Activated T-helper 17 cell treated with anti-CD3 and anti-CD28 coated beads, Interleukin-2, amount 50 U/mL, for 72 hours (primary cell): ENCODE measurements at regions not wholly inside any gene's neighbourhood (a gene's known extent, or its start where the extent isn't known, plus 50 kb on each side); places are given as distances from the start of the nearest gene placed in this dataset.

Experiments used
- ATAC-seq: fragments of 150-1000 bp; cut with Tn5 transposase; replicated peaks from 2 replicates; pipeline ENCODE4 v1.10.0; 2021; ENCODE audit warnings: mild to moderate bottlenecking, moderate library complexity
- H3K27ac Mint-ChIP-seq: one replicate; pipeline ENCODE4 v1.8.0; 2022; ENCODE audit warnings: mixed read lengths
- H3K27me3 Mint-ChIP-seq: one replicate; pipeline ENCODE4 v1.8.0; 2022; ENCODE audit warnings: mixed read lengths
- H3K36me3 Mint-ChIP-seq: one replicate; pipeline ENCODE4 v1.8.0; 2022; ENCODE audit warnings: low read depth, mild to moderate bottlenecking, mixed read lengths
- H3K4me1 Mint-ChIP-seq: one replicate; pipeline ENCODE4 v1.8.0; 2022; ENCODE audit warnings: mixed read lengths
- H3K4me3 Mint-ChIP-seq: one replicate; pipeline ENCODE4 v1.8.0; 2022; ENCODE audit warnings: mild to moderate bottlenecking, mixed read lengths
- H3K9me3 Mint-ChIP-seq: one replicate; pipeline ENCODE4 v1.8.0; 2022; ENCODE audit warnings: mixed read lengths

DNA sequence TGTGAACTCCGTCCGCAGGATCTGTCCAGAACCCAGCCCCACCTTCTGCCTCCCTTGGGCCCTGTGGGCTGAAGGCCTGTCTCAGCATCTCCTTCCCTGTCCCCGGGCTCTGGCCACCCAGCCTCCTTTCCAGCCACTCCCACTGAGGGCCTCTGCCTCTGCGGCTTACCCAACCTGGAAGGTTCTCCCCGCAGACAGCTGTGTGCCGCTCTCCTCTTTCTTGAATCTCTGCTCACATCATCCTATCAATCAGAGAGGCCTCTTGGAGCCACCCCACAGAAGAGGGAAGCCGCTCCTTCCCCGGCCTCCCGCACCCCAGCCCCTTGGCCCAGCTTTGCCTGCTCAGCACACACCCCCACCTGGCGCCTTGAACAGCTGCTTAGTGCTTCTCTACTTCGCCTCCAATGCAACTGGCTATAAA is 81.5 kb upstream of the UNC5A start:
- Mint-ChIP-seq H3K4me1 (no peaks in the 10 kb centered on the region), H3K36me3 (no peaks in the 10 kb centered on the region), H3K9me3 (no peaks in the 10 kb centered on the region), H3K4me3 (no peak overlapping the region), H3K27ac (no peak overlapping the region), H3K27me3 (peaks cover 35% of the 10 kb centered on the region)
- ATAC-seq: no peak

DNA sequence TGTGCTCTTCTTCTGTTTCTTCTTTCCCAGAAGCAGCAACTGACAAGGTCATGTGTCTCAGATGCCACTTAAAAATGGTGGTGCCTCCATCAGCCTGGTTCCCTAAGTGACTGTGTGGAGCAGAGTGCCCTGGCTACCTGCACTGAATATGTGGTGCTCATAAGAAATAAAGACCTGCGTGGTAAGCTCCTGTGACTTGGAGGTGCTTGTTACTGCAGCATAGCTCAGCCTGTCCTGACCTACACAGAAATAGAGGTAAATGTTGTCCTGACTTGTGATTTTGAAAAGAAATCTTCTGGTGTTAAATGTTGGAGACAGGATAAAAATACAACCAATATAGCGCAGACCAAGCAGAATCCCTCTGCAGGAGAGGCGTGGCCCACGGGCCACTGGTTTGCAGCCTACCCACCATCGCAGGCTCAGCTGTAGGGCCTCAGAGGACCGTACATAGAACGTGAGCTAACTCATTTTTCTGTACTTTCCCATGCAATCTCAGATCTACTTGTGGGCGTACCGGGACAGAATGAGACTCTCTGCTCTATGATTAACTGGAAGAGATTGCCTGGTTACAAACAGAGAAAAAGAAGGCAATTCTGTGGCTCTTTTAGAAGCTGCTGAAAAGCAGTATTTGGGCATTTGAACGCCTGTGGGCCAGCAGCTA is 79.4 kb upstream of the UNC5A start:
- no peaks in the 10 kb centered on the region for H3K4me1 Mint-ChIP-seq
- no peak overlapping the region for H3K4me3 Mint-ChIP-seq
- peak; percentile 81 for ATAC-seq
- peaks cover 39% of the 10 kb centered on the region for H3K27me3 Mint-ChIP-seq
- H3K27ac Mint-ChIP-seq: no peak overlapping the region
- no peaks in the 10 kb centered on the region for H3K36me3 Mint-ChIP-seq
- H3K9me3 Mint-ChIP-seq: no peaks in the 10 kb centered on the region

DNA sequence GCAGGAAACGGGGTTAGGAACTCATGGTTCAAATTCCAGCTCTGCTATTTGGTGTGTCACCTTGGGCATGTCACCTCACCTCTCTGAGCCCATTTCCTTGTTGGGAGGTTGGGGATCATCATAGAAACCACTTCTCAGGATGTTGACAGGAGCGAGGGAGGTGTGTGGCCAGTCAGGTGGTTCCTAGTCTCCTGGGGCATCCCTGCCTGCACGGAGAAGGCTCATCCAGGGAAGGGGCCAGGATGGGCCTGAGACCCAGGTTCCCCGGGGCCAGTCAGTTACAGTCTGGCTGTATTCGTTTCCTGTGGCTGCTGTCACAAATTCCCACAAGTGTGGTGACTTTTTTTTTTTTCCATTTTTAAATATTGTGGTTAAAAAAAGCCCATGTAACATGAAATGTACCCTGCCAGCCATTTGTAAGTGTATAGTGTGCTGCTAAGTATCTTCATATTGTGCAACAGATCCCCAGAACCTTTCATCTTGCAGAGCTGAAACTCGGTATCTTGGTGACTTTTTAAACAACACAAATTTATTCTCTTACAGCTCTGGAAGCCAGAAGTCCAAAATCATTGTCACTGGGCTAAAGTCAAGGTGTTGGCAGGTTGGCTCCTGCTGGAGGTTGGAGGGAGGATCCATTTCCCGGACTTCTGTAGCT is 78.7 kb upstream of the UNC5A start:
- Mint-ChIP-seq H3K36me3 (no peaks in the 10 kb centered on the region), H3K9me3 (no peaks in the 10 kb centered on the region), H3K4me3 (no peak overlapping the region), H3K4me1 (no peaks in the 10 kb centered on the region), H3K27ac (no peak overlapping the region), H3K27me3 (peaks cover 40% of the 10 kb centered on the region)
- peak; percentile 42 for ATAC-seq

DNA sequence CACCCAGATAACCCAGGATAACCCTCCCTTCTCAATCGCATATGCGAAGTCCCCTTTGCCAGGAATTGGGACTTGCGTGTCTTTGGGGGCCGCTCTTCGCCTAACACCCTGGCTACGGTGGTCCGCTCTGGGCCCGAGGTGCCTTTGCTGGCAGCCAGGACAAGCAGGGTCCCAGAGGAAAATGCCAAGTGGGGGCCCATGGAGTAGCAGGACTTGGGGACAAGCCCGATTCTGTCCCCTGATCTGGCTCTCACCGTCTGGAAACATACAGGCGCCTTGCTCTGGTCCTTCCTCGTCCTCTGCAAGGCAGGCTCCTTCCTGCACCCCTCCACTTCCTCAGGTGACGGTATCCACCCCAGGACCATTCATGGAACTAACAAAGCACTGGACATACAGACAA is 78.1 kb upstream of the UNC5A start:
- no peak overlapping the region for H3K4me3 Mint-ChIP-seq
- H3K27me3 Mint-ChIP-seq: peaks cover 47% of the 10 kb centered on the region
- no peaks in the 10 kb centered on the region for H3K9me3 Mint-ChIP-seq
- H3K4me1 Mint-ChIP-seq: no peaks in the 10 kb centered on the region
- no peaks in the 10 kb centered on the region for H3K36me3 Mint-ChIP-seq
- no peak overlapping the region for H3K27ac Mint-ChIP-seq
- no peak for ATAC-seq

DNA sequence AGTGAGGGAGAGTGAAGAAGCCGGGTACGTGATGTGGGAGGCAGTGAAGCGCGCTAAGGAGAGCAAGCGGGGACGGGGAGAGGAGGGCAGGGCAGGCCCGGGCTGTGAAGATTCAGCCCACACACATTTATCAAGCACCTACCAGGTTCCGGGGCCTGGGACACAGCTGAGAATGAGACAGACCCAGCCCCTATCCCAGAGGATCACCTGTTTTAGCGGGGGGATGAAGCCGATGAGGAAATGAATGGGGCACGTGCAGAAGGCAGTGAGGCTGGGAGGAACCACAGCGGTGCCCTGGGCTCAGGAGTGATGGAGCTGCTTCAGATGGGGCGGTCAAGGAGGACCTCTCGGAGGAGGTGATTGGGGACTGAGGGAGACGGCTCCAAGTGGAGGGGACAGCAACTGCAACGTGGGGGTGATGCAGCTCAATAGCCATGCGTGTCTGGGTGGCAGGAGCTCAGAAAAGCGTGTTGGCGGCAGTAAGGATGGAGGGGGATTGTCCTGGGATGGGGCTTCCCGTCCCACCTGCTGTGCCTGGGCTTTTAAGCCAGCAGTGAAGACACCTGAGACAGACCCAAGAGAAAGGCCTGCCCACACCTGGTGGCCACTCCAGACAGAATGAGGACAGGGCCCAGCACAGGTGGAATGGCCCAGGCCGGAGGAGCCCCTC is 77.5 kb upstream of the UNC5A start:
- Mint-ChIP-seq H3K9me3 (no peaks in the 10 kb centered on the region), H3K27ac (no peak overlapping the region), H3K4me1 (no peaks in the 10 kb centered on the region), H3K4me3 (no peak overlapping the region), H3K36me3 (no peaks in the 10 kb centered on the region), H3K27me3 (peaks cover 47% of the 10 kb centered on the region)
- ATAC-seq: no peak

DNA sequence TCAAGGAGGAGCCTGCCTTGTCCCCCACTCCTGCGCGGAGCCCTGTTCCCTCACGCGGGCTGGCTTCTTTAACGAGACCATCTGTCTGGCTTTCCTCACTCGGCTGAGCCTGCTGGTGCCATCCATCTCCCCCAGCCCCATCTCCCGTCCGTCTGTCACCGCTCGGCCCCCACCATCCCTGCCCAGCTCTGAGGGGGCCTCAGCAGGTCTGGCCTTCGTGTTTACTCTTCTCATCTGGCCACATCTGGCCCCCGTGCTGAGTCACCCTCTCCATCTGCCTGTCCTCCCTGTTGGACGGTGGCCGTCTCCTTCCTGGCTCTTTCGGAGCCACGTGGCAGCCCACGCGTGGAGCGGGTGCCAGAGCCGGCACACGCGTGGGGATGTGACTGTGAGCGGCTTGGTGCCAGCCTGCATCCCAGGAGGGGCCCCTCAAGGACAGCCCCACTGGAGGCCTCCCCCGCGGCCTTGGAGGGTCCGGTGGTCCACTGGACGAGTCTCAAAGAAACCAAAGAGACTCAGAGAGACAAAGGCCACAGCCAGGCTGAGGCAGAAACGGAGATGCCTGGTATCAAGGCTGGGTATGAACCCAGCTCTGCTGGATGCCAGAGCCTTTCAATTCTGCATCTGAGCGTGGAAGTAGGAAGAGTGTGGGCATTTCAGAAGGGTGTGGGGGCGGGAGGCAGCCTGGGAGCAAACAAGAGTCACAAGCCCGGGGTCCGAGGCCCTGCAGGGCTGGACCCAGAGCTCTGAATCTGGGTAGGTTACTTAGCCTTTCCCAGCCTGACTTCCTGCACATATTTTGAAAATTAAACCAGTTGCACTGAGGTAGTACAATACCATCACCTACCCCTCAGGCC is 76.7 kb upstream of the UNC5A start:
- Mint-ChIP-seq H3K4me3 (no peak overlapping the region), H3K27ac (no peak overlapping the region), H3K9me3 (no peaks in the 10 kb centered on the region), H3K36me3 (no peaks in the 10 kb centered on the region), H3K27me3 (peaks cover 47% of the 10 kb centered on the region), H3K4me1 (no peaks in the 10 kb centered on the region)
- ATAC-seq: no peak

DNA sequence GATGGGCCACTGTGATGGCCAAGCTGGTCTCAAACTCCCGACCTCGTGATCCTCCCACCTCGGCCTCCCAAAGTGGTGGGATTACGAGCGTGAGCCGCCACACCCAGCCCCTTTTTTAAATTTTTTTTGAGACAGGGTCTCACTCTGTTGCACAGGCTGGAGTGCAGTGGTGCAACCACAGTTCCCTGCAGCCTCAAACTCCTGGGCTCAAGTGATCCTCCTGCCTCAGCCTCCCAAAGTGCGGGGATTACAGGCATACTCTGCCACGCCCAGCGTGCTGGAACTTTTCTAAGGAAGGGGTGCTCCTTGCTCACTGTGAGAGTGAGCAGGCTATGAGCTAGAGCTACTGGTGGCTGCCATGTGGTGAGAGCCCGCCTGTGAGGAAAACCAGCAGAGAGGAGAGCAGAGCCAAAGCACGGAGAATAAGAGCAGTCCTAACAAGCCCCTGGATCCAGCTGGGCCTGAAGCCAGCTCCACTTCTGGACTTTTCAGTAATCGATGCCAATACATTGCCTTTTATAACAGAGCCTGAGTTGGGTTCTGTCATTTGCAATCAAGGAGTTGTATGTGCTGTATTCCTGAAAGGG is 75.5 kb upstream of the UNC5A start:
- Mint-ChIP-seq H3K4me1 (no peaks in the 10 kb centered on the region), H3K27ac (no peak overlapping the region), H3K36me3 (no peaks in the 10 kb centered on the region)

DNA sequence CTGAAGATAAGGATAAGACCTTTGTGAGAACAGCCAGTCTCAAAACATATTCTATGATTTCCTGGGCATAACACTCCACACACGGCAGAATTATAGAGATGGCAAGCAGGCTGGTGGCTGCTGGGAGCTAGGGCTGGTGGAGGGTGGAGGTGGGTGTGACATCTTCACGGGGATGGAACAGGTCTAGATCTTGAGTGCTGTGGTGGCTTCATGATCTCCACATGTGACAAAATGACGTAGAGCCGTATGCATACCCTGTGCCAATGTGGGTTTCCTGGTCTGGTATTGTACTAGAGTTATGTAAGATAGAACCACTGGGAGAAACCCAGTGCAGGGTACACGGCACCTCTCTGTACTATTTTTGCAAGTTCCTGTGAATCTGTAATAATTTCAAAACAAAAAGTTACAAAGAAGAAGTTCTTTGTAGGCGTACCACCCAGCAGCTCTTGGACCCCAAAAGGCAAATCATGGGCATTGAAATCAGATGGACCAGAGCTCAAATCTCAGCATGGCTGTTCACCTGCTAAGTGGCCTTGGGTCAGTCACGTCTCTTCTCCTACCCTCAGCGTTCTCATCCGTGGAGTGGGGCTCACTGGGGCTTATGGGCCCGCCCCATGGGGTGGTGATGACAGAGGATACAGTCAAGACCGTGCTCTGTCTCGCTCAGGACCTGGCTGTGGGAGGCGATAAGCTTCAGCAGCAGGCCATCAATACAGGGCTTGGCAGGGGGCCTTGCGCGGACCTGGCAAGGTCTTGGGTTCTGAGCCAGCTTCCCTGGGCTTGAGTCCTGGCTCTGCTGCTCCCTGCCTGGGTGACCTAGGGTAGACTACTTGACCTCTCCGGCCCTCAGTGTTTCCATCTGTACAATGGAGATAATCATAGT is 74.7 kb upstream of the UNC5A start:
- ATAC-seq: no peak
- peaks cover 40% of the 10 kb centered on the region for H3K27me3 Mint-ChIP-seq
- H3K36me3 Mint-ChIP-seq: no peaks in the 10 kb centered on the region
- H3K4me3 Mint-ChIP-seq: no peak overlapping the region
- H3K27ac Mint-ChIP-seq: no peak overlapping the region
- no peaks in the 10 kb centered on the region for H3K4me1 Mint-ChIP-seq
- H3K9me3 Mint-ChIP-seq: no peaks in the 10 kb centered on the region

More for the DNA sequence above, 75.5 kb upstream of the UNC5A start:
- no peak for ATAC-seq
- Mint-ChIP-seq H3K9me3 (no peaks in the 10 kb centered on the region), H3K4me3 (no peak overlapping the region), H3K27me3 (peaks cover 44% of the 10 kb centered on the region)

DNA sequence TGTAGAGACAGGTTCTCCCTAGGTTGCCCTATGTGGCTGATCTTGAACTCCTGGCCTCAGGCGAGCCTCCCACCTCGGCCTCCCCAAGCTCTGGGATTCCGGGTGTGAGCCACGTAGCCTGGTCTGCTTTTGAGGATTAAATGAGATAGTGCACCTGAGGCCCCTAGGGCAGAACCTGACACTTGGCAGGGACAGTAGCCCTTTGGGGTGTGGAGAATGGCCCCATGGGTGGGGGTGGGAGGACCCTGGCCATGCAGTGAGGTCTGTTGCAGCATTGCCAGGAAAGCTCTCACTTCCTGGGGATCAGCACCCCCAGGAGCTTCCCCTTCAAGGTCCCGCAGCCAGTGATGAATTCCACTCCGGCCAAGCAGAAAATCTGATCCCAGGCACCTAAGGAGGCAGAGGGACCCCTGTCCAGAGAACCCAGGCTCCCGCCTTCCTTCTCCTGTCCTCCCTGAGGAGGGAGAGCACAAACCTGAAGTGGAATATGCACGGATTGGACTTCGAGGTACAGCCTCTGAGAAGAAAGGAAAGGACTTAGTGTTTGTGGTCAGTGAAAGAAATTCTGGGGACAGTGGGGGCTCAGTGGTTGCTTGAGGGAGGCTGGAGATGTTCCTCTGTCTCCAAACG is 73.9 kb upstream of the UNC5A start:
- Mint-ChIP-seq H3K4me1 (no peaks in the 10 kb centered on the region), H3K9me3 (no peaks in the 10 kb centered on the region), H3K27ac (no peak overlapping the region)

DNA sequence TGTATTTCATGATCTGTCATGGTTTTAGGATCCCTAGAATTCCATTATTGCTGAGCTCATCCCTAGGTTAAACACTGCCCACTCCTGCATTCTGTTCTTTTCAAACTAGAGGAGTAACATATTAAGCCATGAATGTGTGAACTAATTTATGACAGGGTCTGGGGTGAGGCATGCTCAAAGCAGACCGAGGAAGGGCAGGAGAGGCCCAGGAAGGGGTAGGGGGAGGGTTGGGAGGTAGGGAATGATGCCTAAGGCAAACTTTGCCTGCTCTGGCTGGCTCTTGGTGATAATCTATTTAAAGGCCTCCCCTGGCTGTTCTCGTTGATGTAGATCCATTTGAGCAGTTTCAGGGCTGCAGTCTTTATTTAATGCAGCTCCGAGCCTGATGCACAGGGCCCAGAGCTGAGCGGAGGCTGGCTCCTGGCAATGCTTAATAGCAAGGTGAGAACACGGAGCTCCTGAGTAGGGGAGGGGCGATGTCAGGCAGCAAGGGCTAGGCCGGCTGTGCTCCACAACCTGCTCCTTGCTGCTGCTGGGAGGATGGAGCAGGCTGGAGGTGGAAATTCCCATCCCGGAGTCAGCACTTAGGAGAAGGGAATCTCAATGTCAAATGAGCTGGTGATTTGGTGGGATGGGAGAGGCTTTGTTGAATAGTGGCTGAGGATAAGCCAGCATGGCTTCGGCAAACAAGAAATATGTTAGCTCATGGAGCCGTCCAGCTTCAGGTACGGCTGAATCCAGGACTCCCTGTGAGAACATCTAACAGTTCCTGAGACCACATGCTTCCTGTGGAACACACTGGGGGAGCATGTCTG is 73.2 kb upstream of the UNC5A start:
- Mint-ChIP-seq H3K36me3 (no peaks in the 10 kb centered on the region), H3K27me3 (peaks cover 39% of the 10 kb centered on the region)

More for the DNA sequence above, 73.9 kb upstream of the UNC5A start:
- Mint-ChIP-seq H3K36me3 (no peaks in the 10 kb centered on the region), H3K27me3 (peaks cover 33% of the 10 kb centered on the region), H3K4me3 (no peak overlapping the region)
- no peak for ATAC-seq

DNA sequence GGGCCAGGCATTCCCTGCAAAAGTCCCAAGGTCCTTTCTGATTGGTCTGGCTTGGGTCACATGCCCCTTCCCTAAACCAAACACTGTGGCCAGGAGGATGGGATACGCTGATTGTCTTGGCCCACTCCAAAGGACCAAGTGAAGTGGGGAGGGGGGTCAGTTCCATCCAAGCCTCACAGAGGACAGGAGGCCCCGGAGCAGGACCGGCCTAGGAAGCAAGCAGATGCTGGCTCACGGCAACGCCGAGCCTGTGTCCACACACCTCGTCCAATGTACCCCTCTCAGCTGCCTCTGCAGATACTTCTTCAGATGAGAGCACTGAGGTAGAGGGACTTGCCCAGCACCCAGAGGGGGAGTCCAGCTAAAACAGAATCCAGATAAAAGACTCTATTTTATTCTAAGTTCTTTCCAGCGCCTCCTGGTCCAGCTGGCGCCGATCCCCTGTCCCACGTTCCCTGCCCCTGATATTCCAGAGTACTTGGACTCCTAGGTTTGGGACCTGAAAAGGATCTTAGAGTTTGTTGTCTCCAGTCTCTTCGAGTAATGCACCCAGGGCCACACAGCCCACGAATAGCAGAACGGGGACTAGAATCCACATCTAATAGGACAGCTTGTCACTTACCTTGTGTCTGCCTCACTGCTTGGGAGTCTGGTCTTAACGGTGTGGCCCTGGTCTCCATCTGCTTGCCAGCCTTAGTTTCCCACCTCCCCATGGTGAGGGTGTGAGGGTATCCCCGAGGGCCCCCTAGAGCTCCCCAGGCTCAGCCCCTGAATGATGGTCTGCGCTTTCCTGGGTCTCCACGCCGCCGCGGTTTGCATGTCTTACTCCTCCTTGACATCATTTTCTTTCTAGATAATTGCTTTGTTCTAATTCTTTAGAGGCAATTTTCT is 72.4 kb upstream of the UNC5A start:
- H3K27ac Mint-ChIP-seq: no peak overlapping the region
- peaks cover 8% of the 10 kb centered on the region for H3K4me1 Mint-ChIP-seq
- H3K27me3 Mint-ChIP-seq: peaks cover 39% of the 10 kb centered on the region
- ATAC-seq: no peak
- H3K36me3 Mint-ChIP-seq: no peaks in the 10 kb centered on the region
- no peaks in the 10 kb centered on the region for H3K9me3 Mint-ChIP-seq
- H3K4me3 Mint-ChIP-seq: no peak overlapping the region

More for the DNA sequence above, 73.2 kb upstream of the UNC5A start:
- H3K4me1 Mint-ChIP-seq: peaks cover 4% of the 10 kb centered on the region
- H3K4me3 Mint-ChIP-seq: no peak overlapping the region
- H3K27ac Mint-ChIP-seq: no peak overlapping the region
- no peaks in the 10 kb centered on the region for H3K9me3 Mint-ChIP-seq
- ATAC-seq: no peak
